A673 (cell line): ENCODE measurements at regions not wholly inside any gene's neighbourhood (a gene's known extent, or its start where the extent isn't known, plus 50 kb on each side); places are given as distances from the start of the nearest gene placed in this dataset.

ENCODE experiments used
- BruUV-seq: library from RNA; stranded (reverse); fragments of 400-500 nt; replicated peaks from 2 replicates; lab custom pipeline; 2021; lab: Mats Ljungman, UMichigan
- CTCF ChIA-PET: fragments of 300-600 bp; sonication (Branson Sonifier 250); formaldehyde crosslinking; loops from one replicate; lab custom pipeline; 2022; ENCODE audit warnings: antibody characterized with exemption; lab: Charles Lee
- POLR2A ChIA-PET: fragments of 300-600 bp; sonication (Branson Sonifier 250); formaldehyde crosslinking; loops from one replicate; lab custom pipeline; 2022; ENCODE audit warnings: antibody characterized with exemption; ENCODE audit not compliant: low non-redundant PET; lab: Charles Lee
- DNase-seq: peaks from one replicate; pipeline ENCODE4 v3.0.0-alpha.2; 2015; ENCODE audit warnings: low spot score
- H3K27ac ChIP-seq: fragments of 200-600 bp; sonication (generic); 2 replicates; pipeline ENCODE4 v1.5.1; 2016; ENCODE audit warnings: mixed run types, low read depth, mild to moderate bottlenecking, mixed read lengths, antibody characterized with exemption, low read length; ENCODE audit not compliant: poor library complexity, severe bottlenecking
- H3K27me3 ChIP-seq: fragments of 200-600 bp; sonication (generic); replicated peaks from 2 replicates; pipeline ENCODE4 v1.6.1; 2017; ENCODE audit warnings: mixed run types, low read depth, mild to moderate bottlenecking, mixed read lengths, antibody characterized with exemption, low read length; ENCODE audit not compliant: insufficient read depth, poor library complexity
- H3K36me3 ChIP-seq: fragments of 200-600 bp; sonication (generic); 2 replicates; pipeline ENCODE4 v1.6.1; 2016; ENCODE audit warnings: mixed run types, mild to moderate bottlenecking, mixed read lengths, antibody characterized with exemption, low read length; ENCODE audit not compliant: insufficient read depth, poor library complexity, severe bottlenecking
- H3K4me1 ChIP-seq: fragments of 200-600 bp; sonication (generic); 2 replicates; pipeline ENCODE4 v1.6.1; 2017; ENCODE audit warnings: mixed run types, mild to moderate bottlenecking, mixed read lengths, antibody characterized with exemption, low read length; ENCODE audit not compliant: insufficient read depth, poor library complexity, severe bottlenecking
- H3K4me3 ChIP-seq: fragments of 200-600 bp; sonication (generic); 2 replicates; pipeline ENCODE4 v1.5.1; 2016; ENCODE audit warnings: low read depth, mixed run types, mild to moderate bottlenecking, mixed read lengths, low read length; ENCODE audit not compliant: poor library complexity, severe bottlenecking
- H3K9me3 ChIP-seq: fragments of 200-600 bp; sonication (generic); 2 replicates; pipeline ENCODE4 v1.6.1; 2016; ENCODE audit warnings: mixed run types, low read depth, mild to moderate bottlenecking, mixed read lengths, antibody characterized with exemption, low read length; ENCODE audit not compliant: poor library complexity, severe bottlenecking
- EZH2 ChIP-seq: fragments of 200-600 bp; sonication (generic); IDR thresholded peaks from 2 replicates; pipeline ENCODE4 v1.6.1; 2017; ENCODE audit warnings: borderline replicate concordance, low read depth, mild to moderate bottlenecking, mixed read lengths, antibody characterized with exemption, low read length; ENCODE audit not compliant: poor library complexity, severe bottlenecking
- intact Hi-C: fragments of 100-400 bp; cut with micrococcal nuclease; formaldehyde crosslinking; loops from one replicate; pipeline ENCODE4 v1.10.0; 2022; ENCODE audit not compliant: unreplicated experiment
- TF ChIP-seq, protein P1 (sequence below): fragments of 300-800, 200-600 bp; sonication (generic); conservative IDR thresholded peaks from 2 replicates; pipeline ENCODE4 v1.5.1; 2017; ENCODE audit warnings: low read depth, mild to moderate bottlenecking, antibody characterized with exemption, low read length, moderate library complexity, mixed read lengths

DNA sequence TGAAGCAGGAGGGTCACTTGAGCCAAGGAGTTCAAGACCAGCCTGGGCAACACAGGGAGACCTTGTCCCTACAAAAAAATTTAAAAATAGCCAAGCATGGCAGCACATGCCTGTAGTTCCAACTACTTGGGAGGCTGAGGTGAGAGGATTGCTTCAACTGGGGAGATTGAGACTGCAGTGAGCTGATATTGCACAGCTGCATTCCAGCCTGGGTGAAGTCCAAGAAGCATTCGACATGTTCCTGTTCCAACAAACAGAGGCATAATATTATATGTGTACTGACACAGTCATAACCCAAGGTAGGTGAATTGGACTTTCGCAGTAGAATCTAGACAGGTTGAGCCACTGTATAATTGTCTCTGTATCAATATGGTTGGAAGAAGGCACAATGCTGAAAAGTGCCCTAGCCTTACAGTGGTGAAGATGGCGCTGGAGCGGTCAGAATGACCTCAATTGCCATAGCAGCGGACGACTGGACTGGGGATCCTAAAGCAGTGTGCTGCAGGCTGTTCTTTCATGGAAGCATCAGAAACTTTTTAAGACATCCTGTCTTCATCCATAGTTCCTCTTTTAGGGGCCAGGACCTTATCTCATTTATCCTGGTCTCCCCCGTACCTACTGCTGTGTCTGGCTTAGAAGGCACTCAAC is 112.0 kb upstream of the CLDN10 start:
- no peaks in the 10 kb centered on the region for H3K36me3 ChIP-seq
- no peaks in the 10 kb centered on the region for H3K9me3 ChIP-seq
- H3K27me3 ChIP-seq, result no peaks in the 10 kb centered on the region
- H3K4me3 ChIP-seq, result no peak overlapping the region
- no TSS peak for BruUV-seq
- no peak overlapping the region for H3K27ac ChIP-seq
- CTCF ChIA-PET, result no interaction called here
- intact Hi-C loops, result no loop called here
- no peak for DNase-seq
- POLR2A ChIA-PET, result no interaction called here
- TF ChIP-seq, protein P1, sequence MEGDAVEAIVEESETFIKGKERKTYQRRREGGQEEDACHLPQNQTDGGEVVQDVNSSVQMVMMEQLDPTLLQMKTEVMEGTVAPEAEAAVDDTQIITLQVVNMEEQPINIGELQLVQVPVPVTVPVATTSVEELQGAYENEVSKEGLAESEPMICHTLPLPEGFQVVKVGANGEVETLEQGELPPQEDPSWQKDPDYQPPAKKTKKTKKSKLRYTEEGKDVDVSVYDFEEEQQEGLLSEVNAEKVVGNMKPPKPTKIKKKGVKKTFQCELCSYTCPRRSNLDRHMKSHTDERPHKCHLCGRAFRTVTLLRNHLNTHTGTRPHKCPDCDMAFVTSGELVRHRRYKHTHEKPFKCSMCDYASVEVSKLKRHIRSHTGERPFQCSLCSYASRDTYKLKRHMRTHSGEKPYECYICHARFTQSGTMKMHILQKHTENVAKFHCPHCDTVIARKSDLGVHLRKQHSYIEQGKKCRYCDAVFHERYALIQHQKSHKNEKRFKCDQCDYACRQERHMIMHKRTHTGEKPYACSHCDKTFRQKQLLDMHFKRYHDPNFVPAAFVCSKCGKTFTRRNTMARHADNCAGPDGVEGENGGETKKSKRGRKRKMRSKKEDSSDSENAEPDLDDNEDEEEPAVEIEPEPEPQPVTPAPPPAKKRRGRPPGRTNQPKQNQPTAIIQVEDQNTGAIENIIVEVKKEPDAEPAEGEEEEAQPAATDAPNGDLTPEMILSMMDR, result no peak
- no peak for TF ChIP-seq EZH2
- H3K4me1 ChIP-seq, result no peaks in the 10 kb centered on the region

DNA sequence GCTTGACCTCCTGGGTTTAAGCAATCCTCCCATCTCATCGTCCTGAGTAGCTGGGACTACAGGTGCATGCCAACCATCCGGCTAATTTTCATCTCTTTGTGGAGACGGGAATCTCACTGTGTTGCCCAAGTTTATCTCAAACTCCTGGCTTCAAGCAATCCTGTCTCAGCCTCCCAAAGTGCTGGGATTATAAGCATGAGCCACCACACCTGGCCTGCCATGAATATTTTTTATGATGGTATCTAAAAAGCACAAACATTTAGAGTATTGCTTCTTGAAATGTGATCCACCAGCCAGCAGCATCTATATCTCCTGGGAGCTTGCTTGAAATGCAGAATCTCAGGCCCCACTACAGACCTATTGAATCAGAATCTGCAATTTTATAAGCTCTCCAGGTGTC is 111.2 kb upstream of the CLDN10 start:
- no peak overlapping the region for H3K27ac ChIP-seq
- TF ChIP-seq, protein P1, result no peak
- TF ChIP-seq EZH2, result no peak
- ChIA-PET CTCF (no interaction called here), POLR2A (no interaction called here)
- no peaks in the 10 kb centered on the region for H3K9me3 ChIP-seq
- BruUV-seq, result no TSS peak
- intact Hi-C loops, result no loop called here
- DNase-seq, result no peak
- no peak overlapping the region for H3K4me3 ChIP-seq
- no peaks in the 10 kb centered on the region for H3K4me1 ChIP-seq
- no peaks in the 10 kb centered on the region for H3K36me3 ChIP-seq
- H3K27me3 ChIP-seq, result no peaks in the 10 kb centered on the region

DNA sequence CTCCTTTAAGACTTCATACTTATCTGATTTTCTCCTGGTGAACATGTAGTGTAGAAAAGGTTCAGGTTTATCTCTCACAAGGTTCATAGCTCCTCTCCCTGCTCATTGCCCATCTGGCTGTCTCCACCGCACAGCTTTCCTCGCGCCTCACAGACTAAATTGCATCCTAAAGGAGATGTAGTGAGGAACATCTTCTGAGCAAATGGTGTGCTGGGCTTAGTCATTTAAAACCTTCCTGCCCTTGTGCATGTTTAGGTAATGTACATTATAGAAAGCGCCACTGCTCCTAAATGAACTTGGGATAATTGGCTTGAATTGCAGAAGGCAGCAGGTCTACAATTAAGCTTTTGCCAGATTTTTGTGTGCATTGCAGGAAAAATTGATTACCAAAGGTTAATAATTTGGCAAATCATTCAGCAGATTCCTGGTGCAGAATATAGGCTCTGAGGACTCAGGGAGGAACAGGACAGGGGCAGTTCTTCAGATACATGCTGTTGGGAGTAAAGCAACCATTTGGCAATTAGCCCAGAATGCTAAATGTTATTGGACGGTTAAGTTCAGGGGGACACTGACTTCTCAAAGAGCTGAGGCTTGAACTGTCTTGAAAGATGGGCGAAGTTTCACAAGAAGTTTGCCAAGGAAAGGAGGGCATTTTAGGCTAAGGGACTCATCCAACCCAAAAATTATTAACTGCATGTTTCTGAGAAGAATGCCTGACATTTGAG is 108.4 kb upstream of the CLDN10 start:
- Histone ChIP-seq H3K36me3 (no peaks in the 10 kb centered on the region), H3K27ac (no peak overlapping the region), H3K4me1 (no peaks in the 10 kb centered on the region), H3K4me3 (no peak overlapping the region), H3K9me3 (no peaks in the 10 kb centered on the region), H3K27me3 (no peaks in the 10 kb centered on the region)
- CTCF ChIA-PET, result no interaction called here
- POLR2A ChIA-PET, result no interaction called here
- intact Hi-C loops, result no loop called here
- TF ChIP-seq, protein P1, result no peak
- no peak for TF ChIP-seq EZH2
- no peak for DNase-seq
- BruUV-seq, result no TSS peak
